ENCODE measurements at regions not wholly inside any gene's neighbourhood (a gene's known extent, or its start where the extent isn't known, plus 50 kb on each side); places are given as distances from the start of the nearest gene placed in this dataset.

DNA sequence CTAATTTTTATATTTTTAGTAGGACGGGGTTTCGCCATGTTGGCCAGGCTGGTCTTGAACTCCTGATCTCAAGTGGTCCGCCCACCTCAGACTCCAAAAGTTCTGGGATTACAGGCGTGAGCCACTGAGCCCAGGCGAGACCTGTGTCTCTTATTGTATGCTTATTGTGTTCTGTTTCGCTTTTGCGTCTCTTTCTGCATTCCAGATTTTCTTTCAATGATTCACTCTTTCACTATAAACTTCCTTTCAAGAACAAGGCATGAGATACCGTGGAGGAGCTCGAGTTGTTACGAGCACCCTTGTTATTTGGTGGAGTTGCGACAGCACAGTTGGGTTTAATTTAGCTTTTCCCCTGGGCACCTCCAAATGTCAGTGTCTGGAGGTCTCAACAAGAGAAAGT, 366.7 kb upstream of the FAT1 start:
- TF ChIP-seq, protein P1, sequence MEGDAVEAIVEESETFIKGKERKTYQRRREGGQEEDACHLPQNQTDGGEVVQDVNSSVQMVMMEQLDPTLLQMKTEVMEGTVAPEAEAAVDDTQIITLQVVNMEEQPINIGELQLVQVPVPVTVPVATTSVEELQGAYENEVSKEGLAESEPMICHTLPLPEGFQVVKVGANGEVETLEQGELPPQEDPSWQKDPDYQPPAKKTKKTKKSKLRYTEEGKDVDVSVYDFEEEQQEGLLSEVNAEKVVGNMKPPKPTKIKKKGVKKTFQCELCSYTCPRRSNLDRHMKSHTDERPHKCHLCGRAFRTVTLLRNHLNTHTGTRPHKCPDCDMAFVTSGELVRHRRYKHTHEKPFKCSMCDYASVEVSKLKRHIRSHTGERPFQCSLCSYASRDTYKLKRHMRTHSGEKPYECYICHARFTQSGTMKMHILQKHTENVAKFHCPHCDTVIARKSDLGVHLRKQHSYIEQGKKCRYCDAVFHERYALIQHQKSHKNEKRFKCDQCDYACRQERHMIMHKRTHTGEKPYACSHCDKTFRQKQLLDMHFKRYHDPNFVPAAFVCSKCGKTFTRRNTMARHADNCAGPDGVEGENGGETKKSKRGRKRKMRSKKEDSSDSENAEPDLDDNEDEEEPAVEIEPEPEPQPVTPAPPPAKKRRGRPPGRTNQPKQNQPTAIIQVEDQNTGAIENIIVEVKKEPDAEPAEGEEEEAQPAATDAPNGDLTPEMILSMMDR (conservative IDR thresholded peaks at IDR 0.05 in 1 of 2, IDR thresholded peaks at IDR 0.05 in 1 of 2; ENCODE audit: extremely low read depth in 1 of 2, insufficient read depth in 1 of 2, low read depth in 1 of 2, low read length in 2 of 2) = no peak
- no peak for TF ChIP-seq EZH2 (IDR thresholded peaks at IDR 0.05; ENCODE audit: borderline replicate concordance, low read length)

Data from mammary epithelial cell (primary cell).